Inflammatory macrophage (primary cell): ENCODE measurements at regions not wholly inside any gene's neighbourhood (a gene's known extent, or its start where the extent isn't known, plus 50 kb on each side); places are given as distances from the start of the nearest gene placed in this dataset.

ENCODE experiments used
- DNase-seq, 2 donors: peaks; one replicate each; pipeline ENCODE4 v3.0.0-alpha.2; 2020 to 2022

DNA sequence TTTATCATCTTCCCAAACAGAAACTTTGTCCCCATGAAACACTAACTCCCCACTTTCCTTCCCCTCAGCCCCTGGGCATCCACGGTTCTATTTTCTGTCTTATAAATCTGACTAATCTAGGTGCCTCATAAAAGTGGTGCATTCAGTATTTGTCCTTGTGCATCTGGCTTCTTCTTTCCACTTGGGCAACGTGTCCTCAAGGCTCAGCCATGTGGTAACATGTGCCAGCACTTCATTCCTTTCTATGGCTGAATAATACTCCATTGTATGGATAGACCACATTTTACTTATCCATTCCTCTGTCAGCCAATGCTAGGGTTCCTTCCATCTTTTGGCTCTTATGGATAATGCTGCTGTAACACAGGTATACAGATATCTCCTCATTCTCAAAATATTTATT, 305.0 kb upstream of the RUNX1 start:
- DNase-seq = no peak

- DNase-seq = no peak
Measured at GRCh38 chr21:35352793-35353192, 303.7 kb upstream of the RUNX1 start.

- DNase-seq = peak; percentile 44 to 46
Measured at GRCh38 chr21:35352066-35352770, 303.1 kb upstream of the RUNX1 start.

- no peak for DNase-seq
Measured at GRCh38 chr21:35351434-35351833, 302.3 kb upstream of the RUNX1 start.

GRCh38 chr21:35350965-35351364, 301.9 kb upstream of the RUNX1 start:
- DNase-seq = no peak

- DNase-seq = no peak
Measured at GRCh38 chr21:35349376-35350080, 300.4 kb upstream of the RUNX1 start.

DNA sequence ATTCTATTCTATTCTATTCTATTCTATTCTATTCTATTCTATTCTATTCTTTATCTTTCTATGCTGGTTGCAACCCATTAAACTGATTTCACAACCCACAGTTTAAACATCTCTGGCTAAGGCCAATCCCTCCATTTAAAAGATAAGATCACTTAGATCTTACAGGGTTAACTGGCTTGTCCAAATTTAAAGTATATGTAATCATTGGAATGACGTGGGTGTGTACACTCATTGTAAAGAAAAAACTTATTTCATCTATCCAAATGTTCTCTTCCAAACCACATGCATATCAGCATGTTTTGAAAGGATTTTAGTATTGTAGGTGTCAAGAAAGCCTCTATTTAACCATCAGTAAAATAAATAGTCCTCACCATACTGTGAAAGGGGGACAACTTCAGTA, 299.6 kb upstream of the RUNX1 start:
- no peak for DNase-seq

DNA sequence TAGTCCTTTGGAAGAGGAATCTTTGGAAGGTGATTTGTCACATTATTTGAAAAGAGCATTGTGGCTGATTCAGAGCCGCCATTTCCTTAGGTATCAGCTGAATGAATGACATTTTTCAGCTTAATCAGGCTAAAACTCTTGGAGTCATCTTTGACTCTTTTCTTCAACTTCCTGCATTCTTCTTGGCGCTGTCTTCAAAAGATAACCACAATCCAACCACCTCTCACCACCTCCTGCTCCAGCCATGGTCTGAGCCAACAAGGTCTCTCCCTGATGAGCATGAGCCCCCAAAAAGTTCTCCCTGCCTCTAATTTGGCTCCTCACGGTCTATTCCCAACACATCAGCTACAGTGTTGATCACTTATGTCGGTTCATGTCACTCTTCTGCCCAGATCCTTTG, 297.6 kb upstream of the RUNX1 start:
- no peak for DNase-seq

GRCh38 chr21:35345954-35346353, 296.9 kb upstream of the RUNX1 start:
- DNase-seq = no peak

GRCh38 chr21:35344582-35344981, 295.5 kb upstream of the RUNX1 start:
- no peak for DNase-seq

GRCh38 chr21:35343046-35343819, 294.1 kb upstream of the RUNX1 start:
- DNase-seq = peak; percentile 15 to 42

- DNase-seq = peak in 1 of 2 donors; percentile 7
Measured at GRCh38 chr21:35342440-35342839, 293.3 kb upstream of the RUNX1 start.

GRCh38 chr21:35340273-35340672, 291.2 kb upstream of the RUNX1 start:
- no peak for DNase-seq

DNA sequence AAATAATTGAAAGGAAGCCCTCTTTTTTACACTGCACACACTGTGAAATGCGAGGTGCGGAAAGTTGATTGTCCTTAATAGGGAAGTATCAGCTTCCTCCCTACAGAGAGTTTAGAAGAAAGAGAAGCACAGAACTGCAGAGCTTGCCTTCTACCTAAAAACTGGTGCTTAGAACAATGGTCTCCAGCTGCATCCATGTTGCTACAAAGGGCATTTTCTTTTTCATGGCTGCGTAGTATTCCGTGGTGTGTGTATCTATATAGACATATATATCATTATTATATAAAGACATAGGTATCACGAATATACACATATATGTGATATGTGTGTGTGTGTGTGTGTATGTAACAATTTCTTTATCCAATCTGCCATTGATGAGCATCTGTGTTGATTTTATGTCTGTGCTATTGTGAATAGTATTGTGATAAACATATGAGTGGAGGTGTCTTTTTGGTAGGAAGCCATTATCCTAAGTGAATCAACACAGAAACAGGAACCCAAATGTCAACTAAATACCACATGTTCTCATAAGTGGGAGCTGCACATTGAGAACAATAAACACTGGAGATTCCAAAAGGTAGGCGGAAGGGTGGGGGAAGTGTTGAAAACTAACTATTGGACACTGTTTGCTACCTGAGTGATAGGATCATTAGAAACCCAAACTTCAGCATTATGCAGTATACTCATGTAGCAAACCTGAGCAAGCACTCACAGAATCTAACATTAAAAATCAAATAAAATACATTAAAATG, 290.0 kb upstream of the RUNX1 start:
- peak; percentile 9 to 35 for DNase-seq

- no peak for DNase-seq
Measured at GRCh38 chr21:35338281-35338680, 289.2 kb upstream of the RUNX1 start.

GRCh38 chr21:35337573-35337972, 288.5 kb upstream of the RUNX1 start:
- no peak for DNase-seq

- DNase-seq = no peak
Measured at GRCh38 chr21:35336534-35336933, 287.4 kb upstream of the RUNX1 start.

DNA sequence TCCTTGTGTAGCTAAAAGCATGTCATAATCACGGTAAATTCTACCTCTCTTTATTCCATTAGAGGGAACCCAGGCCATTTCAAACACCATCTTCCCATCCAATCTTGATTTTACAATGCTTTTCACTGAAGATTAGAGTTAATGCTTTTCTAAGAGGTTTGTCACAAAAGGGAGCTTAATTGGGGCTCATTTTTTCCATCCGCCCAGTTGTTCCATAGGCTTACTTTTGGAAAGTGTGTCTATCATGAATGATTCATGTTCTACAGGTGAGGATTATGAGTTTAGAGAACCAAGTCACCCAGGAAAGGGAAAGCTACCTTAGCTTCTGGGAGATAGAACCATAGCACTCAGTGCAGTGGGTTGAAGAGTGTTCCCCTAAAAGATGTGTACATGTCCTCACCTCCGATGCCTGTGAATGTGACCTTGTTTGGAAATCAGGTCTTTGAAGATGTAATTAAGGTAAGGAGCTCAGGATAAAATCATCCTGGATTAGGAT, 286.9 kb upstream of the RUNX1 start:
- DNase-seq = no peak

GRCh38 chr21:35333831-35334618, 284.9 kb upstream of the RUNX1 start:
- peak; percentile 66 to 74 for DNase-seq

DNA sequence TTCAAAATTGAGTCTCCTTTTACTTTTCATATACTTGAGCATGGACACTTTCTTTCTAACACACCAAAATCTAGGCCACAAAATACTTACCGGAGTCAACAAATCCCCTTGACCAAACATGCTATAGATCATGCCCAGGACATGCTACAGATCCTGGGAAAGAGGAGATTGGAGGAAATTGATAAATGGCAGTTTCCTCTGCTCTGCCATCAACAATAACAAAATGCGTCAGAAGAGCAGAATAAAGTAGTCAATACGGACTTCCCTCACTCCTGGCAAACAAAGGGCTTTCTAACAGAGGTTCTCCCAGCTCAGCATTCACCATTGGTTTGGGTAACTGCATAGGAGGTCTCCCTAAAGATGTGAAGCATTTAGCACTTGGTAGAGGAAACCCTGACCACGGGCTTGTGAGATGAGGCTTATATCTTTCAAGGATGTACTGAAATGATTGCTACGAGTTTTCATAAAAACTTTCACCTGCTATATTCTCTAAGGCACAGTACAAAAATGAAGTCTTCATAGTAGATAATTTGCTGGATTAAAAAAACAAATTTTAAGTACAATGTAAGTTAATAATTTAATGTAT, 283.8 kb upstream of the RUNX1 start:
- DNase-seq = no peak

- DNase-seq = no peak
Measured at GRCh38 chr21:35329940-35330660, 281.0 kb upstream of the RUNX1 start.
